ENCODE measurements at regions not wholly inside any gene's neighbourhood (a gene's known extent, or its start where the extent isn't known, plus 50 kb on each side); places are given as distances from the start of the nearest gene placed in this dataset.

- no peak overlapping the region for H3K9ac ChIP-seq (ENCODE audit: low read length)
- CTCF ChIA-PET, result no interaction called here
- no peak for ATAC-seq
These were observed 472.4 kb downstream of the PMP22 start for GRCh38 chr17:14792746-14793145.

More at GRCh38 chr17:14792746-14793145, 472.4 kb downstream of the PMP22 start:
- Histone ChIP-seq H4K20me1 (ENCODE audit: insufficient read depth) (no peaks in the 10 kb centered on the region), H3K79me2 (ENCODE audit: insufficient read depth, low read length) (no peaks in the 10 kb centered on the region), H3K27me3 (ENCODE audit: insufficient read depth, low read length) (no peaks in the 10 kb centered on the region), H3K4me2 (ENCODE audit: low read length) (no peak overlapping the region), H3K4me1 (ENCODE audit: control insufficient read depth in 1 of 2, insufficient read depth in 2 of 2, low read length in 2 of 2) (no peaks in the 10 kb centered on the region), H3K4me3 (replicated peaks in 1 of 2; ENCODE audit: low read depth in 1 of 2, low read length in 2 of 2) (no peak overlapping the region), H3K27ac (ENCODE audit: low read depth, low read length) (no peak overlapping the region), H3K9me2 (ENCODE audit: insufficient read depth) (no peaks in the 10 kb centered on the region), H2AFZ (ENCODE audit: low read depth, low read length, poor library complexity, severe bottlenecking) (no peak overlapping the region), H3K9me3 (ENCODE audit: control insufficient read depth in 1 of 2, insufficient read depth in 1 of 2, low read depth in 1 of 2, low read length in 2 of 2) (no peaks in the 10 kb centered on the region; a peak in 1 of 4 replicates), H3K36me3 (ENCODE audit: control insufficient read depth in 1 of 2, insufficient read depth in 2 of 2, low read length in 2 of 2) (no peaks in the 10 kb centered on the region)
- intact Hi-C loops (cut with micrococcal nuclease), result no loop called here
- RAD21 ChIA-PET (ENCODE audit: low non-redundant PET in 1 of 2, low total read pairs in 2 of 2, uncharacterized antibody in 2 of 2, unreplicated experiment in 2 of 2), result no interaction called here
- no peak for DNase-seq (ENCODE audit: low read depth, low spot score)
- TF ChIP-seq, protein P1, sequence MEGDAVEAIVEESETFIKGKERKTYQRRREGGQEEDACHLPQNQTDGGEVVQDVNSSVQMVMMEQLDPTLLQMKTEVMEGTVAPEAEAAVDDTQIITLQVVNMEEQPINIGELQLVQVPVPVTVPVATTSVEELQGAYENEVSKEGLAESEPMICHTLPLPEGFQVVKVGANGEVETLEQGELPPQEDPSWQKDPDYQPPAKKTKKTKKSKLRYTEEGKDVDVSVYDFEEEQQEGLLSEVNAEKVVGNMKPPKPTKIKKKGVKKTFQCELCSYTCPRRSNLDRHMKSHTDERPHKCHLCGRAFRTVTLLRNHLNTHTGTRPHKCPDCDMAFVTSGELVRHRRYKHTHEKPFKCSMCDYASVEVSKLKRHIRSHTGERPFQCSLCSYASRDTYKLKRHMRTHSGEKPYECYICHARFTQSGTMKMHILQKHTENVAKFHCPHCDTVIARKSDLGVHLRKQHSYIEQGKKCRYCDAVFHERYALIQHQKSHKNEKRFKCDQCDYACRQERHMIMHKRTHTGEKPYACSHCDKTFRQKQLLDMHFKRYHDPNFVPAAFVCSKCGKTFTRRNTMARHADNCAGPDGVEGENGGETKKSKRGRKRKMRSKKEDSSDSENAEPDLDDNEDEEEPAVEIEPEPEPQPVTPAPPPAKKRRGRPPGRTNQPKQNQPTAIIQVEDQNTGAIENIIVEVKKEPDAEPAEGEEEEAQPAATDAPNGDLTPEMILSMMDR (IDR thresholded peaks at IDR 0.05 in 2 of 3, conservative IDR thresholded peaks at IDR 0.05 in 1 of 3; ENCODE audit: borderline replicate concordance in 1 of 3, insufficient read depth in 1 of 3, low read depth in 2 of 3, low read length in 2 of 3), result no peak
- TF ChIP-seq YY1 (IDR thresholded peaks at IDR 0.05; ENCODE audit: extremely low read depth, insufficient replicate concordance, low read depth, low read length) (no peak), SP1 (IDR thresholded peaks at IDR 0.05; ENCODE audit: low read depth) (no peak), POLR2A (IDR thresholded peaks at IDR 0.05; ENCODE audit: borderline replicate concordance, extremely low read depth, insufficient read depth, insufficient read length) (no peak), SIN3A (IDR thresholded peaks at IDR 0.05; ENCODE audit: low read depth) (no peak), EGR1 (IDR thresholded peaks at IDR 0.05; ENCODE audit: low read depth) (no peak), POLR2AphosphoS5 (IDR thresholded peaks at IDR 0.05; ENCODE audit: low read depth, low read length) (no peak), ZFX (IDR thresholded peaks at IDR 0.05) (no peak), JUND (IDR thresholded peaks at IDR 0.05) (no peak), ZNF274 (IDR thresholded peaks at IDR 0.05; ENCODE audit: low read depth, low read length) (no peak), EZH2 (IDR thresholded peaks at IDR 0.05) (no peak), TCF7L2 (IDR thresholded peaks at IDR 0.05; ENCODE audit: borderline replicate concordance, extremely low read depth, insufficient read depth, insufficient read length) (no peak), CEBPB (IDR thresholded peaks at IDR 0.05; ENCODE audit: low read depth) (no peak), CBX3 (IDR thresholded peaks at IDR 0.05; ENCODE audit: low read depth) (no peak), SRF (IDR thresholded peaks at IDR 0.05; ENCODE audit: low read depth) (no peak), RAD21 (IDR thresholded peaks at IDR 0.05; ENCODE audit: low read depth) (no peak), ELF1 (IDR thresholded peaks at IDR 0.05; ENCODE audit: borderline replicate concordance, low read depth) (no peak)
- TF ChIP-seq, protein P2, sequence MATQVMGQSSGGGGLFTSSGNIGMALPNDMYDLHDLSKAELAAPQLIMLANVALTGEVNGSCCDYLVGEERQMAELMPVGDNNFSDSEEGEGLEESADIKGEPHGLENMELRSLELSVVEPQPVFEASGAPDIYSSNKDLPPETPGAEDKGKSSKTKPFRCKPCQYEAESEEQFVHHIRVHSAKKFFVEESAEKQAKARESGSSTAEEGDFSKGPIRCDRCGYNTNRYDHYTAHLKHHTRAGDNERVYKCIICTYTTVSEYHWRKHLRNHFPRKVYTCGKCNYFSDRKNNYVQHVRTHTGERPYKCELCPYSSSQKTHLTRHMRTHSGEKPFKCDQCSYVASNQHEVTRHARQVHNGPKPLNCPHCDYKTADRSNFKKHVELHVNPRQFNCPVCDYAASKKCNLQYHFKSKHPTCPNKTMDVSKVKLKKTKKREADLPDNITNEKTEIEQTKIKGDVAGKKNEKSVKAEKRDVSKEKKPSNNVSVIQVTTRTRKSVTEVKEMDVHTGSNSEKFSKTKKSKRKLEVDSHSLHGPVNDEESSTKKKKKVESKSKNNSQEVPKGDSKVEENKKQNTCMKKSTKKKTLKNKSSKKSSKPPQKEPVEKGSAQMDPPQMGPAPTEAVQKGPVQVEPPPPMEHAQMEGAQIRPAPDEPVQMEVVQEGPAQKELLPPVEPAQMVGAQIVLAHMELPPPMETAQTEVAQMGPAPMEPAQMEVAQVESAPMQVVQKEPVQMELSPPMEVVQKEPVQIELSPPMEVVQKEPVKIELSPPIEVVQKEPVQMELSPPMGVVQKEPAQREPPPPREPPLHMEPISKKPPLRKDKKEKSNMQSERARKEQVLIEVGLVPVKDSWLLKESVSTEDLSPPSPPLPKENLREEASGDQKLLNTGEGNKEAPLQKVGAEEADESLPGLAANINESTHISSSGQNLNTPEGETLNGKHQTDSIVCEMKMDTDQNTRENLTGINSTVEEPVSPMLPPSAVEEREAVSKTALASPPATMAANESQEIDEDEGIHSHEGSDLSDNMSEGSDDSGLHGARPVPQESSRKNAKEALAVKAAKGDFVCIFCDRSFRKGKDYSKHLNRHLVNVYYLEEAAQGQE (IDR thresholded peaks at IDR 0.05; ENCODE audit: low read depth), result no peak
- TF ChIP-seq, protein P3, sequence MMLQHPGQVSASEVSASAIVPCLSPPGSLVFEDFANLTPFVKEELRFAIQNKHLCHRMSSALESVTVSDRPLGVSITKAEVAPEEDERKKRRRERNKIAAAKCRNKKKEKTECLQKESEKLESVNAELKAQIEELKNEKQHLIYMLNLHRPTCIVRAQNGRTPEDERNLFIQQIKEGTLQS (IDR thresholded peaks at IDR 0.05), result no peak
- POLR2A ChIA-PET, result no interaction called here
- BruUV-seq (replicated peaks), result no TSS peak
